ENCODE measurements at regions not wholly inside any gene's neighbourhood (a gene's known extent, or its start where the extent isn't known, plus 50 kb on each side); places are given as distances from the start of the nearest gene placed in this dataset.

GRCh38 chr2:175435012-175435411 lies 253.5 kb upstream of the ATP5MC3 start:
- Histone ChIP-seq H3K4me2 (ENCODE audit: low read length) (no peak overlapping the region), H3K9ac (no peak overlapping the region), H3K27ac (no peak overlapping the region), H2AFZ (no peak overlapping the region), H3K9me3 (ENCODE audit: control insufficient read depth, low read length) (no peaks in the 10 kb centered on the region), H3K27me3 (ENCODE audit: control insufficient read depth, insufficient read depth, low read length) (no peaks in the 10 kb centered on the region), H3K4me1 (no peaks in the 10 kb centered on the region), H3K36me3 (ENCODE audit: control insufficient read depth, insufficient read depth, low read length) (no peaks in the 10 kb centered on the region), H3K79me2 (no peaks in the 10 kb centered on the region), H3K4me3 (ENCODE audit: low read depth, low read length) (no peak overlapping the region)
- TF ChIP-seq CTCF (IDR thresholded peaks at IDR 0.05), result no peak

GRCh38 chr2:175432793-175433192 lies 251.3 kb upstream of the ATP5MC3 start:
- Histone ChIP-seq H3K79me2 (no peaks in the 10 kb centered on the region), H3K4me2 (ENCODE audit: low read length) (no peak overlapping the region), H3K9me3 (ENCODE audit: control insufficient read depth, low read length) (no peaks in the 10 kb centered on the region), H3K36me3 (ENCODE audit: control insufficient read depth, insufficient read depth, low read length) (no peaks in the 10 kb centered on the region), H3K4me1 (no peaks in the 10 kb centered on the region), H2AFZ (no peak overlapping the region), H3K9ac (no peak overlapping the region), H3K27ac (no peak overlapping the region), H3K4me3 (ENCODE audit: low read depth, low read length) (no peak overlapping the region), H3K27me3 (ENCODE audit: control insufficient read depth, insufficient read depth, low read length) (no peaks in the 10 kb centered on the region)
- no peak for TF ChIP-seq CTCF (IDR thresholded peaks at IDR 0.05)

- no peaks in the 10 kb centered on the region for H3K79me2 ChIP-seq
- no peak overlapping the region for H2AFZ ChIP-seq
- TF ChIP-seq CTCF (IDR thresholded peaks at IDR 0.05), result no peak
- no peak overlapping the region for H3K4me3 ChIP-seq (ENCODE audit: low read depth, low read length)
- H3K9me3 ChIP-seq (ENCODE audit: control insufficient read depth, low read length), result no peaks in the 10 kb centered on the region
- H3K27ac ChIP-seq, result no peak overlapping the region
- H3K36me3 ChIP-seq (ENCODE audit: control insufficient read depth, insufficient read depth, low read length), result no peaks in the 10 kb centered on the region
- H3K4me1 ChIP-seq, result no peaks in the 10 kb centered on the region
- no peak overlapping the region for H3K9ac ChIP-seq
- no peaks in the 10 kb centered on the region for H3K27me3 ChIP-seq (ENCODE audit: control insufficient read depth, insufficient read depth, low read length)
- H3K4me2 ChIP-seq (ENCODE audit: low read length), result no peak overlapping the region
Observed at GRCh38 chr2:175432021-175432420, 250.5 kb upstream of the ATP5MC3 start.

- Histone ChIP-seq H3K9ac (no peak overlapping the region), H3K9me3 (ENCODE audit: control insufficient read depth, low read length) (no peaks in the 10 kb centered on the region), H3K79me2 (no peaks in the 10 kb centered on the region), H3K4me3 (ENCODE audit: low read depth, low read length) (no peak overlapping the region), H3K27me3 (ENCODE audit: control insufficient read depth, insufficient read depth, low read length) (no peaks in the 10 kb centered on the region), H3K4me2 (ENCODE audit: low read length) (no peak overlapping the region), H3K36me3 (ENCODE audit: control insufficient read depth, insufficient read depth, low read length) (no peaks in the 10 kb centered on the region), H2AFZ (no peak overlapping the region), H3K4me1 (no peaks in the 10 kb centered on the region), H3K27ac (no peak overlapping the region)
- no peak for TF ChIP-seq CTCF (IDR thresholded peaks at IDR 0.05)
Observed at GRCh38 chr2:175431101-175431946, 249.8 kb upstream of the ATP5MC3 start.

GRCh38 chr2:175430236-175430635 lies 248.7 kb upstream of the ATP5MC3 start:
- no peaks in the 10 kb centered on the region for H3K79me2 ChIP-seq
- H2AFZ ChIP-seq, result no peak overlapping the region
- no peak overlapping the region for H3K27ac ChIP-seq
- H3K4me1 ChIP-seq, result no peaks in the 10 kb centered on the region
- no peaks in the 10 kb centered on the region for H3K36me3 ChIP-seq (ENCODE audit: control insufficient read depth, insufficient read depth, low read length)
- H3K27me3 ChIP-seq (ENCODE audit: control insufficient read depth, insufficient read depth, low read length), result no peaks in the 10 kb centered on the region
- TF ChIP-seq CTCF (IDR thresholded peaks at IDR 0.05), result no peak
- H3K9me3 ChIP-seq (ENCODE audit: control insufficient read depth, low read length), result no peaks in the 10 kb centered on the region
- H3K9ac ChIP-seq, result no peak overlapping the region
- H3K4me2 ChIP-seq (ENCODE audit: low read length), result no peak overlapping the region
- H3K4me3 ChIP-seq (ENCODE audit: low read depth, low read length), result no peak overlapping the region

Data from parathyroid adenoma (tissue), 2 donors.